ENCODE measurements at regions not wholly inside any gene's neighbourhood (a gene's known extent, or its start where the extent isn't known, plus 50 kb on each side); places are given as distances from the start of the nearest gene placed in this dataset.

DNA sequence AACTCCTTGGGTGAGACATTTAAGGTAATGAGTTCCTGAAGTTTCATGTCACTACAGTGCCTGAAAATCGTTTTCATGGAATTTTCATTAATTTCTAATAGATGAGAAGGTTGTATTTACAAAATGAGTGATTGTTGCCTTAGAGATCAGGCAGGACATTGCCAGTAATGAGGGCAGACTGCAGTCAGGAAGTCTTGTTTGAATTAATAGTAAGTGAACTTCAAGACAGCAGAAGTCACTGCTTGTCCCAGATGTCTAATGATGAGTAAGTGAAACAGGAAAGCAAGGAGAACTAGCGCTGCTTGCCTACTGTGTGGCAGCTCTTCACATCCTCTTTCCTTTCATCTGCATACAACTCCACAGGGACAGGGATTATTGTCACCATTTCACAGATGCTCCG is 237.4 kb downstream of the BAMBI start:
- no TSS peak for BruUV-seq (replicated peaks)
- no peak overlapping the region for H3K27ac ChIP-seq (ENCODE audit: extremely low read depth, low read depth, low read length)
- DNase-seq (ENCODE audit: extremely low read depth in 1 of 4, low spot score in 3 of 4): no peak
- 0 out of 2 replicates have a peak, but pooled peaks have one; percentile 16 for TF ChIP-seq ZKSCAN1 (IDR thresholded peaks at IDR 0.05; ENCODE audit: low read depth, low read length)
- no peak for TF ChIP-seq YY1 (IDR thresholded peaks at IDR 0.05; ENCODE audit: borderline replicate concordance in 1 of 3, control insufficient read depth in 1 of 3, extremely low read depth in 1 of 3, insufficient read depth in 3 of 3, insufficient read length in 1 of 3, insufficient replicate concordance in 2 of 3, low read depth in 1 of 3, low read length in 2 of 3)
- no peak overlapping the region for H3K4me2 ChIP-seq (ENCODE audit: insufficient read depth, low read length)
- in situ Hi-C loops (cut with MboI): no loop called here
- H3K36me3 ChIP-seq (ENCODE audit: control insufficient read depth, insufficient read depth, low read length): no peaks in the 10 kb centered on the region; the same call in 2 of the 3 replicates
- no peaks in the 10 kb centered on the region for H3K27me3 ChIP-seq (ENCODE audit: control insufficient read depth in 2 of 2, insufficient read depth in 2 of 2, low read length in 2 of 2)
- no peak overlapping the region for H3K4me3 ChIP-seq
- H3K9me3 ChIP-seq (replicated peaks; ENCODE audit: control insufficient read depth, insufficient read depth, low read depth, low read length): no peaks in the 10 kb centered on the region
- CTCF ChIA-PET (ENCODE audit: low intra/inter-chr PET ratio): no interaction called here
- POLR2A ChIA-PET: no interaction called here
- H3K9me1 ChIP-seq (ENCODE audit: control insufficient read depth, insufficient read depth, low read length): no peaks in the 10 kb centered on the region
- WGBS (ENCODE audit: insufficient coverage, low coverage, missing lambda C conversion rate): 33% methylated on average over 3 of the region's 3 CpGs
- no peaks in the 10 kb centered on the region; a peak in 1 of 5 replicates for H3K4me1 ChIP-seq (replicated peaks in 1 of 2; ENCODE audit: control insufficient read depth in 2 of 2, insufficient read depth in 2 of 2, low read length in 2 of 2)
- no peaks in the 10 kb centered on the region for H4K20me1 ChIP-seq (replicated peaks; ENCODE audit: control insufficient read depth, insufficient read depth, low read length)
- FAIRE-seq: no peak
- intact Hi-C loops (cut with micrococcal nuclease): no loop called here
- H3K79me2 ChIP-seq (ENCODE audit: control insufficient read depth, insufficient read depth, low read length): no peaks in the 10 kb centered on the region
- no peak overlapping the region for H2AFZ ChIP-seq (ENCODE audit: low read depth, low read length)
- H3K9ac ChIP-seq (ENCODE audit: insufficient read depth in 1 of 2, low read depth in 2 of 2, low read length in 2 of 2): no peak overlapping the region
- no peak for ATAC-seq

DNA sequence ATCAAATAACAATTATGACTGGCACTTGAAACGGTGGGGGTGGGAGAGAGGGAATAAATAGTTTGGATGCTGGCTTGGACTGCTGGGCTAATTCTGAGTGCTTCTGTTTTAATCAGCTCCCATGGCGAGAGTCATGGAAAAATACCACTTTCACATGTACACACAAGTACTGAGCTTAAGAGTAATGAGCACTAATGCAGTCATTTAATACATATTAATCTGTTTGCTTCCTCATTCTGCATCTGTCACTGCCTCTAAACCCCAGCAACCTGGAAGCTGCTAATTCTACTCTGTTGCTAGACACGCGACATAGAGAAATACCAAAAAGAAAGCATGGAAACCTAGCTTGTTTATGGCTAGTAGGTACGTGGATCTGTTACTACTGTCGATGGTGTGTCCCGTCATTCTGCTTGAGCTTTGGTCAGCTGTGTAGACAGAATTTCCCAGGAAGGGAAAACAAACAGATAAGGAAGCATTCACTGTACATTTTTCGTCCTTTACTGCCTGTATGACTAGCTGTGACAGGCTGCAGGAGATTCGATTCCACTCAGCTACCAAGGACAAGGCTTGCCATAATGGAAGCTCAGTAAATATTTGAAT is 238.8 kb downstream of the BAMBI start:
- FAIRE-seq: peak; percentile 6
- no peak for ATAC-seq
- H2AFZ ChIP-seq (ENCODE audit: low read depth, low read length): peak overlapping the region; percentile 70
- no peak overlapping the region for H3K4me3 ChIP-seq
- H3K9ac ChIP-seq (ENCODE audit: insufficient read depth in 1 of 2, low read depth in 2 of 2, low read length in 2 of 2): no peak overlapping the region
- no peak overlapping the region for H3K27ac ChIP-seq (ENCODE audit: extremely low read depth, low read depth, low read length)
- no peak overlapping the region for H3K4me2 ChIP-seq (ENCODE audit: insufficient read depth, low read length)
- 50% methylated on average over 9 of the region's 9 CpGs for whole genome bisulfite sequencing (ENCODE audit: insufficient coverage, low coverage, missing lambda C conversion rate)
- H3K9me3 ChIP-seq (replicated peaks; ENCODE audit: control insufficient read depth, insufficient read depth, low read depth, low read length): no peaks in the 10 kb centered on the region
- POLR2A ChIA-PET: interaction anchor here (1.1 to 1.3 kb wide), 2 partner anchors 12 to 70 kb away, joined by 3 to 5 read pairs; no protein-coding TSS in a partner anchor
- CTCF ChIA-PET (ENCODE audit: low intra/inter-chr PET ratio): no interaction called here
- no peaks in the 10 kb centered on the region for H4K20me1 ChIP-seq (replicated peaks; ENCODE audit: control insufficient read depth, insufficient read depth, low read length)
- DNase-seq (ENCODE audit: extremely low read depth in 1 of 4, low spot score in 3 of 4): no peak
- in situ Hi-C loops (cut with MboI): no loop called here
- no peaks in the 10 kb centered on the region for H3K27me3 ChIP-seq (ENCODE audit: control insufficient read depth in 2 of 2, insufficient read depth in 2 of 2, low read length in 2 of 2)
- no peaks in the 10 kb centered on the region for H3K79me2 ChIP-seq (ENCODE audit: control insufficient read depth, insufficient read depth, low read length)
- BruUV-seq (replicated peaks): no TSS peak
- H3K9me1 ChIP-seq (ENCODE audit: control insufficient read depth, insufficient read depth, low read length): no peaks in the 10 kb centered on the region
- H3K36me3 ChIP-seq (ENCODE audit: control insufficient read depth, insufficient read depth, low read length): no peaks in the 10 kb centered on the region; the same call in 2 of the 3 replicates
- intact Hi-C loops (cut with micrococcal nuclease): no loop called here
- no peaks in the 10 kb centered on the region; a peak in 1 of 5 replicates for H3K4me1 ChIP-seq (replicated peaks in 1 of 2; ENCODE audit: control insufficient read depth in 2 of 2, insufficient read depth in 2 of 2, low read length in 2 of 2)
- TF ChIP-seq PHF20 (IDR thresholded peaks at IDR 0.05; ENCODE audit: partially characterized antibody) (no peak), EP400 (IDR thresholded peaks at IDR 0.05) (no peak), HDAC6 (IDR thresholded peaks at IDR 0.05; ENCODE audit: low read depth, low read length) (no peak), MNT (conservative IDR thresholded peaks at IDR 0.05) (no peak), PCBP2 (IDR thresholded peaks at IDR 0.05; ENCODE audit: low read depth, low read length, poor library complexity, severe bottlenecking) (no peak)
- TF ChIP-seq, protein P1, sequence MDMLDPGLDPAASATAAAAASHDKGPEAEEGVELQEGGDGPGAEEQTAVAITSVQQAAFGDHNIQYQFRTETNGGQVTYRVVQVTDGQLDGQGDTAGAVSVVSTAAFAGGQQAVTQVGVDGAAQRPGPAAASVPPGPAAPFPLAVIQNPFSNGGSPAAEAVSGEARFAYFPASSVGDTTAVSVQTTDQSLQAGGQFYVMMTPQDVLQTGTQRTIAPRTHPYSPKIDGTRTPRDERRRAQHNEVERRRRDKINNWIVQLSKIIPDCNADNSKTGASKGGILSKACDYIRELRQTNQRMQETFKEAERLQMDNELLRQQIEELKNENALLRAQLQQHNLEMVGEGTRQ (CRISPR knock-in tag; IDR thresholded peaks at IDR 0.05): no peak
